B cell (primary cell): ENCODE measurements at regions not wholly inside any gene's neighbourhood (a gene's known extent, or its start where the extent isn't known, plus 50 kb on each side); places are given as distances from the start of the nearest gene placed in this dataset.

ENCODE experiments used
- ATAC-seq: fragments of 200-7000 bp; cut with Tn5 transposase; one replicate; pipeline ENCODE4 v1.10.0; 2021; ENCODE audit warnings: low read depth, mild to moderate bottlenecking, moderate number of reproducible peaks, moderate library complexity
- CTCF ChIA-PET: fragments of 350-600 bp; sonication (Branson Sonifier 250); formaldehyde crosslinking; loops from one replicate; lab custom pipeline; 2021; ENCODE audit warnings: antibody characterized with exemption, inconsistent platforms; lab: Charles Lee
- POLR2A ChIA-PET: fragments of 350-600 bp; sonication (Branson Sonifier 250); formaldehyde crosslinking; loops from one replicate; lab custom pipeline; 2021; ENCODE audit warnings: antibody characterized with exemption; lab: Charles Lee
- DNase-seq: peaks from one replicate; pipeline ENCODE4 v3.0.0; 2013
- H2AFZ ChIP-seq: 2 replicates; pipeline ENCODE4 v1.6.1; 2012; ENCODE audit warnings: mild to moderate bottlenecking, low read depth, low read length; ENCODE audit not compliant: insufficient read depth, poor library complexity, severe bottlenecking
- H3K27ac ChIP-seq, 2 donors: 1 replicate in 1 of 2; 2 replicates in 1 of 2; pipeline ENCODE4 v1.5.1; 2012 to 2013; ENCODE audit warnings: low read length in 2 of 2, mild to moderate bottlenecking in 2 of 2, moderate library complexity in 1 of 2
- H3K27me3 ChIP-seq, 4 experiments: fragments of 200-600 bp in 1 of 4; sonication (generic) in 1 of 4; replicated peaks in 1 of 4; 1 replicate in 2 of 4; 2 replicates in 2 of 4; pipeline versions ENCODE4 v1.6.1 to v1.7.0; 2013 to 2016; ENCODE audit warnings: low read length in 3 of 4, mild to moderate bottlenecking in 2 of 4, mixed read lengths in 1 of 4, moderate library complexity in 1 of 4; ENCODE audit not compliant: insufficient read depth in 4 of 4, control insufficient read depth in 3 of 4; ENCODE audit errors: control extremely low read depth in 1 of 4
- H3K36me3 ChIP-seq, 2 experiments: replicated peaks in 1 of 2; 1 replicate in 1 of 2; 2 replicates in 1 of 2; pipeline versions ENCODE4 v1.6.1 to v1.7.1; 2013; ENCODE audit warnings: low read length in 1 of 2; ENCODE audit not compliant: insufficient read depth in 2 of 2, control insufficient read depth in 1 of 2; ENCODE audit errors: control extremely low read depth in 1 of 2, extremely low read depth in 1 of 2
- H3K4me1 ChIP-seq, 2 donors: fragments of 200-600 bp in 1 of 2; sonication (generic) in 1 of 2; 1 replicate in 1 of 2; 2 replicates in 1 of 2; pipeline versions ENCODE4 v1.5.1 to v1.6.1; 2013 to 2017; ENCODE audit warnings: low read length in 2 of 2; ENCODE audit not compliant: control insufficient read depth in 2 of 2, insufficient read depth in 2 of 2
- H3K4me2 ChIP-seq: replicated peaks from 2 replicates; pipeline ENCODE3; 2012; ENCODE audit warnings: mild to moderate bottlenecking, low read depth, low read length; ENCODE audit not compliant: poor library complexity, severe bottlenecking
- H3K4me3 ChIP-seq, 5 experiments: fragments of 200-600 bp in 1 of 5; sonication (generic) in 1 of 5; 1 replicate in 3 of 5; 2 replicates in 2 of 5; pipeline versions ENCODE4 v1.5.1 to v1.7.0; 2011 to 2016; ENCODE audit warnings: low read length in 4 of 5, mild to moderate bottlenecking in 4 of 5, low read depth in 2 of 5, control low read depth in 1 of 5, moderate library complexity in 1 of 5; ENCODE audit not compliant: insufficient read depth in 1 of 5; ENCODE audit errors: control extremely low read depth in 1 of 5, extremely low read depth in 1 of 5
- H3K79me2 ChIP-seq: fragments of 200-600 bp; sonication (generic); one replicate; pipeline ENCODE4 v1.6.0; 2016; ENCODE audit warnings: low read length; ENCODE audit not compliant: control insufficient read depth, insufficient read depth
- H3K9ac ChIP-seq: fragments of 200-600 bp; sonication (generic); 2 replicates; pipeline ENCODE4 v1.6.1; 2017; ENCODE audit warnings: mild to moderate bottlenecking, low read length, moderate library complexity
- H3K9me3 ChIP-seq, 3 donors: one replicate each; pipeline versions ENCODE4 v1.6.1 to v1.7.1; 2013; ENCODE audit warnings: low read length in 2 of 3; ENCODE audit not compliant: control insufficient read depth in 2 of 3, insufficient read depth in 1 of 3; ENCODE audit errors: control extremely low read depth in 1 of 3
- H4K20me1 ChIP-seq: 2 replicates; pipeline ENCODE4 v1.6.0; 2012; ENCODE audit warnings: mild to moderate bottlenecking, low read length; ENCODE audit not compliant: insufficient read depth, control insufficient read depth, poor library complexity, severe bottlenecking
- H3K27ac Mint-ChIP-seq: one replicate; pipeline ENCODE4 v1.8.0; 2021; ENCODE audit warnings: mixed read lengths
- H3K27me3 Mint-ChIP-seq: one replicate; pipeline ENCODE4 v1.8.0; 2021; ENCODE audit warnings: mixed read lengths
- H3K4me1 Mint-ChIP-seq: one replicate; pipeline ENCODE4 v1.8.0; 2021; ENCODE audit warnings: mixed read lengths
- H3K4me3 Mint-ChIP-seq: one replicate; pipeline ENCODE4 v1.8.0; 2021; ENCODE audit warnings: mixed read lengths
- H3K9me3 Mint-ChIP-seq: one replicate; pipeline ENCODE4 v1.8.0; 2022; ENCODE audit warnings: mixed read lengths; ENCODE audit not compliant: insufficient read depth
- EZH2 ChIP-seq: IDR thresholded peaks from 2 replicates; pipeline ENCODE4 v1.6.1; 2012; ENCODE audit warnings: borderline replicate concordance, low read depth, mild to moderate bottlenecking, moderate library complexity, low read length; ENCODE audit not compliant: insufficient read depth, poor library complexity, severe bottlenecking
- WGBS: methylation state at CpG from one replicate; pipeline ENCODE4 v1.1.5; 2013; ENCODE audit warnings: missing lambda C conversion rate; ENCODE audit not compliant: insufficient coverage; 5-methylcytosine and 5-hydroxymethylcytosine counted together
- intact Hi-C: fragments of 100-400 bp; cut with micrococcal nuclease; formaldehyde crosslinking; loops from one replicate; pipeline ENCODE4 v1.10.0; 2022
- TF ChIP-seq, protein P1 (sequence below): fragments of 200-600 bp; IDR thresholded peaks from one replicate; pipeline ENCODE4 v1.8.0; 2022; ENCODE audit warnings: antibody characterized with exemption, mild to moderate bottlenecking

GRCh38 chr4:3682236-3683076, 83.7 kb upstream of the ADRA2C start:
- H3K27me3 ChIP-seq, result no peaks in the 10 kb centered on the region
- H3K4me3 ChIP-seq, result no peak overlapping the region
- Mint-ChIP-seq H3K27me3 (peaks cover 4% of the 10 kb centered on the region), H3K27ac (no peak overlapping the region), H3K4me3 (no peak overlapping the region), H3K9me3 (no peaks in the 10 kb centered on the region), H3K4me1 (no peaks in the 10 kb centered on the region)
- WGBS, result 88% methylated on average over 16 of the region's 19 CpGs
- DNase-seq (no peak), ATAC-seq (no peak)
- H2AFZ ChIP-seq, result no peak overlapping the region
- no peak overlapping the region for H3K4me2 ChIP-seq
- H3K9ac ChIP-seq, result no peak overlapping the region
- no peaks in the 10 kb centered on the region for H3K79me2 ChIP-seq
- TF ChIP-seq EZH2, result no peak
- TF ChIP-seq, protein P1, sequence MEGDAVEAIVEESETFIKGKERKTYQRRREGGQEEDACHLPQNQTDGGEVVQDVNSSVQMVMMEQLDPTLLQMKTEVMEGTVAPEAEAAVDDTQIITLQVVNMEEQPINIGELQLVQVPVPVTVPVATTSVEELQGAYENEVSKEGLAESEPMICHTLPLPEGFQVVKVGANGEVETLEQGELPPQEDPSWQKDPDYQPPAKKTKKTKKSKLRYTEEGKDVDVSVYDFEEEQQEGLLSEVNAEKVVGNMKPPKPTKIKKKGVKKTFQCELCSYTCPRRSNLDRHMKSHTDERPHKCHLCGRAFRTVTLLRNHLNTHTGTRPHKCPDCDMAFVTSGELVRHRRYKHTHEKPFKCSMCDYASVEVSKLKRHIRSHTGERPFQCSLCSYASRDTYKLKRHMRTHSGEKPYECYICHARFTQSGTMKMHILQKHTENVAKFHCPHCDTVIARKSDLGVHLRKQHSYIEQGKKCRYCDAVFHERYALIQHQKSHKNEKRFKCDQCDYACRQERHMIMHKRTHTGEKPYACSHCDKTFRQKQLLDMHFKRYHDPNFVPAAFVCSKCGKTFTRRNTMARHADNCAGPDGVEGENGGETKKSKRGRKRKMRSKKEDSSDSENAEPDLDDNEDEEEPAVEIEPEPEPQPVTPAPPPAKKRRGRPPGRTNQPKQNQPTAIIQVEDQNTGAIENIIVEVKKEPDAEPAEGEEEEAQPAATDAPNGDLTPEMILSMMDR, result no peak
- peaks cover 0 to 6% (median 0%) of the 10 kb centered on the region in 3 donors for H3K9me3 ChIP-seq
- ChIA-PET POLR2A (no interaction called here), CTCF (no interaction called here)
- H3K27ac ChIP-seq, result no peak overlapping the region
- H3K36me3 ChIP-seq, result no peaks in the 10 kb centered on the region
- no peaks in the 10 kb centered on the region for H3K4me1 ChIP-seq
- intact Hi-C loops, result no loop called here
- no peaks in the 10 kb centered on the region for H4K20me1 ChIP-seq

DNA sequence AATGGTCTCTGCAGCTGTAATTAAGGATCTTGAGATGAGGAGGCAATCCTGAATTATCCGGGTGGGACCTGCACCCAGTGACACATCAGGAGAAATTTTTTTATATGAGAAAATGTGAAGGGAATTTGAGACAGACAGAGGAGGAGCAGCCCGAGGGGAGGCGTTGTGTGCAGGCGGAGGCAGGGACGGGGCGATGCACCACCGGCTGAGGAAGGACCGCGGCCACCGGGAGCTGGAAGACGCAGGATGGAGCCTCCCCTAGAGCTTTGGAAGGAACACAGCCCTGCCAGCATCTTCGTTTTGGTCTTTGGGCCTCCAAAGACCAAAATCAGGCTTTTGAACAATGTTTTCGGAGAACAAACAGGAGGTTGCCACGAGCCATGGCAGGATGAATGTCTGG, 85.0 kb upstream of the ADRA2C start:
- H3K27me3 ChIP-seq, result peaks cover 0 to 7% (median 0%) of the 10 kb centered on the region in 4 experiments
- no peak overlapping the region for H2AFZ ChIP-seq
- no peak for DNase-seq
- no peak overlapping the region for H3K4me3 ChIP-seq
- Mint-ChIP-seq H3K4me1 (no peaks in the 10 kb centered on the region), H3K27ac (no peak overlapping the region), H3K9me3 (no peaks in the 10 kb centered on the region), H3K27me3 (peaks cover 7% of the 10 kb centered on the region), H3K4me3 (no peak overlapping the region)
- H3K79me2 ChIP-seq, result no peaks in the 10 kb centered on the region
- WGBS, result 87% methylated on average over 14 of the region's 14 CpGs
- CTCF ChIA-PET, result no interaction called here
- TF ChIP-seq, protein P1, result no peak
- no peak for TF ChIP-seq EZH2
- no peak overlapping the region for H3K27ac ChIP-seq
- H3K9me3 ChIP-seq, result peaks cover 0 to 6% (median 0%) of the 10 kb centered on the region in 3 donors
- ATAC-seq, result no peak
- no peaks in the 10 kb centered on the region for H3K4me1 ChIP-seq
- POLR2A ChIA-PET, result no interaction called here
- H4K20me1 ChIP-seq, result no peaks in the 10 kb centered on the region
- H3K9ac ChIP-seq, result no peak overlapping the region
- H3K4me2 ChIP-seq, result no peak overlapping the region
- no peaks in the 10 kb centered on the region for H3K36me3 ChIP-seq
- intact Hi-C loops, result no loop called here
